HG02623 (cell line): ENCODE measurements at regions not wholly inside any gene's neighbourhood (a gene's known extent, or its start where the extent isn't known, plus 50 kb on each side); places are given as distances from the start of the nearest gene placed in this dataset.

Source experiments
- ATAC-seq: cut with Tn5 transposase; IDR thresholded peaks from one replicate; pipeline ENCODE4 v1.9.1; 2021; ENCODE audit warnings: moderate library complexity; ENCODE audit not compliant: unreplicated experiment

- no peak for ATAC-seq
Measured at GRCh38 chr2:42926434-42927333, 134.3 kb upstream of the HAAO start.

- ATAC-seq = no peak
Measured at GRCh38 chr2:42925742-42926433, 133.5 kb upstream of the HAAO start.

- ATAC-seq = no peak
Measured at GRCh38 chr2:42924418-42924886, 132.1 kb upstream of the HAAO start.

GRCh38 chr2:42923580-42924417, 131.4 kb upstream of the HAAO start:
- ATAC-seq = no peak

- no peak for ATAC-seq
Measured at GRCh38 chr2:42922790-42923579, 130.6 kb upstream of the HAAO start.

- ATAC-seq = no peak
Measured at GRCh38 chr2:42922293-42922692, 129.9 kb upstream of the HAAO start.

- ATAC-seq = no peak
Measured at GRCh38 chr2:42921721-42922120, 129.3 kb upstream of the HAAO start.

- ATAC-seq = no peak
Measured at GRCh38 chr2:42921147-42921520, 128.8 kb upstream of the HAAO start.

GRCh38 chr2:42920446-42921146, 128.2 kb upstream of the HAAO start:
- no peak for ATAC-seq

- ATAC-seq = no peak
Measured at GRCh38 chr2:42918671-42919318, 126.4 kb upstream of the HAAO start.

GRCh38 chr2:42918041-42918440, 125.7 kb upstream of the HAAO start:
- ATAC-seq = no peak

- ATAC-seq = no peak
Measured at GRCh38 chr2:42917425-42917927, 125.1 kb upstream of the HAAO start.

- ATAC-seq = no peak
Measured at GRCh38 chr2:42916324-42916723, 123.9 kb upstream of the HAAO start.

- no peak for ATAC-seq
Measured at GRCh38 chr2:42914860-42915259, 122.5 kb upstream of the HAAO start.

GRCh38 chr2:42914314-42914713, 121.9 kb upstream of the HAAO start:
- no peak for ATAC-seq

GRCh38 chr2:42913280-42913878, 121.0 kb upstream of the HAAO start:
- no peak for ATAC-seq

- no peak for ATAC-seq
Measured at GRCh38 chr2:42910645-42911405, 118.4 kb upstream of the HAAO start.

GRCh38 chr2:42909966-42910365, 117.6 kb upstream of the HAAO start:
- no peak for ATAC-seq
